GM04503 (cell line): ENCODE measurements at regions not wholly inside any gene's neighbourhood (a gene's known extent, or its start where the extent isn't known, plus 50 kb on each side); places are given as distances from the start of the nearest gene placed in this dataset.
"Not testable (repeated sequence)": the region's sequence is repeated elsewhere in the genome, so short reads cannot be mapped to it uniquely, and the experiment has no call there.

Experiments used
- DNase-seq: peaks from one replicate; pipeline ENCODE4 v3.0.0-alpha.2; 2012; ENCODE audit warnings: low read depth

GRCh38 chr21:38913120-38913892 lies 107.6 kb downstream of the ETS2 start:
- DNase-seq = no peak

- DNase-seq = no peak
These were observed 107.0 kb downstream of the ETS2 start for GRCh38 chr21:38912789-38913119.

GRCh38 chr21:38912102-38912629 lies 106.4 kb downstream of the ETS2 start:
- DNase-seq = no peak

GRCh38 chr21:38911484-38912101 lies 105.9 kb downstream of the ETS2 start:
- DNase-seq = no peak

- DNase-seq = no peak
These were observed 104.8 kb downstream of the ETS2 start for GRCh38 chr21:38910390-38911067.

- no peak for DNase-seq
These were observed 104.2 kb downstream of the ETS2 start for GRCh38 chr21:38909929-38910328.

- no peak for DNase-seq
These were observed 103.4 kb downstream of the ETS2 start for GRCh38 chr21:38909109-38909508.

- DNase-seq = no peak
These were observed 102.8 kb downstream of the ETS2 start for GRCh38 chr21:38908537-38908936.

GRCh38 chr21:38905752-38906151 lies 100.0 kb downstream of the ETS2 start:
- DNase-seq = no peak

GRCh38 chr21:38905328-38905727 lies 99.6 kb downstream of the ETS2 start:
- DNase-seq = no peak

- DNase-seq = no peak
These were observed 98.0 kb downstream of the ETS2 start for GRCh38 chr21:38903690-38904139.

GRCh38 chr21:38902608-38903445 lies 97.1 kb downstream of the ETS2 start:
- no peak for DNase-seq

- DNase-seq = no peak
These were observed 94.8 kb downstream of the ETS2 start for GRCh38 chr21:38900499-38900898.

GRCh38 chr21:38899985-38900384 lies 94.3 kb downstream of the ETS2 start:
- DNase-seq = not testable (repeated sequence)

- DNase-seq = no peak
These were observed 93.7 kb downstream of the ETS2 start for GRCh38 chr21:38899277-38899947.

- DNase-seq = no peak
These were observed 92.8 kb downstream of the ETS2 start for GRCh38 chr21:38898422-38899096.

GRCh38 chr21:38897532-38898421 lies 92.0 kb downstream of the ETS2 start:
- DNase-seq = no peak

GRCh38 chr21:38894899-38895298 lies 89.2 kb downstream of the ETS2 start:
- no peak for DNase-seq

- DNase-seq = no peak
These were observed 83.3 kb downstream of the ETS2 start for GRCh38 chr21:38888991-38889561.

- no peak for DNase-seq
These were observed 82.0 kb downstream of the ETS2 start for GRCh38 chr21:38887749-38888148.
